HG03342 (cell line): ENCODE measurements at regions not wholly inside any gene's neighbourhood (a gene's known extent, or its start where the extent isn't known, plus 50 kb on each side); places are given as distances from the start of the nearest gene placed in this dataset.
"Not testable (repeated sequence)": the region's sequence is repeated elsewhere in the genome, so short reads cannot be mapped to it uniquely, and the experiment has no call there.

Source experiments
- ATAC-seq: cut with Tn5 transposase; IDR thresholded peaks from one replicate; pipeline ENCODE4 v1.9.1; 2021; ENCODE audit warnings: mild to moderate bottlenecking, moderate library complexity; ENCODE audit not compliant: unreplicated experiment

DNA sequence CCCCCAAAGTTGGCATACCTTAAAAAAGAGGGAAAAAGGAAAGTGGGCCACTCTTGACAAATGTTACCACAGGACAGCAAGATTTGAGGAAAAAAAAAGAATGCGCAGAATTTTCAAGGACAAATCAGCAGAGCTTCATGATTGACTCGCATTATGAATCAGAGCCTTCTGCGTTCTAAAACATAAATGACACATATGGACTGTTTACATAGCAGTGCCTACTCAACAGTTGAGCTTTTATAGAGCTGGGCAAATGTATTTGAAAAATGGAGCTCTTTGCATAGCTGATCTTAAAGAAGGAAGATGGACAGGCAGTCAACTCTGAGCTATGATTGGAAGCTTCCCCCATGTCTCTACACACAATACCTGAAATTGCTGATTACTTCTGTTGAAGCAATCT, 213.2 kb upstream of the NT5E start:
- ATAC-seq: no peak

- not testable (repeated sequence) for ATAC-seq
These were observed 222.5 kb upstream of the NT5E start for GRCh38 chr6:85227345-85227744.

DNA sequence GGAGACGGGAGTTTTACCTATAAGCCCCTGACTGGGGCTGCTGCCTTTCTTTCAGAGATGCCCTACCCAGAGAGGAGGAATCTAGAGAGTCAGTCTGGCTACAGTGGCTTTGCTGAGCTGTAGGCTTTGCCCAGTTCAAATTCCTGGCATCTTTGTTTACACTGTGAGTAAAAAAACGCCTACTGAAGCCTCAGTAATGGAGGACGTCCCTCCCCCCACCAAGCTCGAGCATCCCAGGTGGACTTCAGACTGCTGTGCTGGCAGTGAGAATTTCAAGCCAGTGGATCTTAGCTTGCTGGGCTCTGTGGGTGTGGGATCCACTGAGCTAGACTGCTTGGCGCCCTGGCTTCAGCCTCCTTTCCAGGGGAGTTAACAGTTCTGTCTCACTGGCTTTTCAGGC, 237.1 kb upstream of the NT5E start:
- not testable (repeated sequence) for ATAC-seq

- no peak for ATAC-seq
These were observed 254.6 kb upstream of the NT5E start for GRCh38 chr6:85195243-85195642.

DNA sequence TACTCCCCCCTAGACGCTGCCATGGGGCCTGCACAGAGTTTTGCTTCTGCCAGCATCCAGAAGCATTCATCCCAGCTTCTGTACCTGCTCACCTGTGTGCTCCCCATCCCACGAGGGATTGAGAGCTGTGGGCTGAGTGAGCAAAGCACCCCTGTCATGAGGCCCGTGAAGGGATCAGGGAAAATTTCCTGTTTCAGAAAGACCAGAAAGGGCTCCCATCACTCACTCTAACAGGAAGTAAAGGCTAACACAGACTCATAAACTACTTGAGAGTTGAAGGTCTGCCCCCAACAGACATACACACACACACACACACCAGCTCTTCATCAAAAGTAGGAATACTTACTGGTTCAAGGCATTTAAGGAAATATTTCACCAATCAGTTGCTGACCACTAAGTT, 256.5 kb upstream of the NT5E start:
- ATAC-seq: no peak

DNA sequence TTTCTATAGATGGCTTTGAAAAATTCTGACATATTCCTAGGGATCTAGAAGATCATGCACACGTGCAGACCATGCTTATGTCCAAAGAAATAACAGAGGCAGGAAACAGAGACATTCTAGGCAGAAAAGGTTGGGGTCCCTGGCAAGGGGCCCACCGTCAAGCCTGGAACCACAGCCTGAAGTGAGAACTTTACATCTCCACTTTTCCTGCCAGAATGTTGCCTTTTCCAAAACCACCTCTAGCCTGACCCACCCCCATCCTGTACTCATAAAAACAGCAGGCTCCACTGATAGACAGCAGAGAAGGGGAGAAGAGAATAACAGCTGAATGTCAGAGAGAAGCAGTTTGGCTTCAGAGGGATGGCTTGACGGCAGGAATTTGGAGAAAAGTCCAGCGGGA, 257.3 kb upstream of the NT5E start:
- ATAC-seq: no peak

DNA sequence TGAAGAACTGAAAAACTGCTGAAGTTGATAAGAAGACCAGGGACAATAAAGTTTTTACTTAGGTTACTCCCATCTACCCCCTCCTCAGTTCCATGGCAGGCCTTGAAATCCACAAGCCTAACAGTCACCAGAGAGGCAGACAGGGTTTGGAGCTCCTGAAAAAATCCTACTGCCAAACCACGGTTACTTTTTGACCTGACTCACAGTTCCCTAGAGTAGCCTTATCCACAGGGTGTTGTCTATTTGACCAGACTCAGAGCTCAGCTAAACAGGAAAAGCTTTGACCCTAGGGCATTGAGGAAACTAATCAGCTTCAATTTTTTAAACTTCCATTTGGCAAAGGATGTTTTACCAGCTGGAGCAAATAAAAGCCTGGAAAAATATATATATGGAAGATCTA, 257.7 kb upstream of the NT5E start:
- ATAC-seq: no peak

- no peak for ATAC-seq
These were observed 258.2 kb upstream of the NT5E start for GRCh38 chr6:85191656-85192055.

DNA sequence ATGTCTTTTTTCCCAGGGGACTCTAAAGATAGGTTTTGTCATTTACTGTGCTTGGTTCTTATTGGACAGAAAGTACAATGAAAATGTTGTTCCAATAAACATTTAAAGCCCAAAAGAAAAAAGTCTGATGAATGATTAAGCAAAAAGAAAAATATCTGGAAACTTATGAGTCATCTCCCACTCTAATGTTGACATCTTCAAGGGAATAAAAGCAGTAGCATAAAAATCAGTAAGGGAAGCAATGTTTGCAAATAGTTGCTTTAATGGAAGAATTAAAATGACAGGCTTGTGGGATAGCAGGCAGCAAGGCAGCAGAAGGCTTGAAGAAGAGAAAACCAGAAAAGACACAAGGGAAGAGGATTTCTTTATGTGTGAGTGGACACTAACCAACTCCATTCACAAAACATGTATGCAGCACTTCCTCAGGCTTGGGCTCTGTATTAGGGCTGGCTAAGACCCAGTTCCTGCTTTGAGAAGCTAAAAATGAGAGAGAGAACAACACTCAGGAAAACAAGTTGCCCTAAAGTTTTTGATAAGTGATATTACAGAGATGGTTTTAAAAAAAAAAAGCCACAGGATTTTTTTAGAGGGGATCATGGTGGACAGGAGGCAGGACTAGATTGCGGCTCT, 263.2 kb upstream of the NT5E start:
- no peak for ATAC-seq

GRCh38 chr6:85185977-85186376, 263.9 kb upstream of the NT5E start:
- ATAC-seq: no peak

- ATAC-seq: no peak
These were observed 266.0 kb upstream of the NT5E start for GRCh38 chr6:85183841-85184240.

- ATAC-seq: no peak
These were observed 277.2 kb upstream of the NT5E start for GRCh38 chr6:85172705-85173104.

DNA sequence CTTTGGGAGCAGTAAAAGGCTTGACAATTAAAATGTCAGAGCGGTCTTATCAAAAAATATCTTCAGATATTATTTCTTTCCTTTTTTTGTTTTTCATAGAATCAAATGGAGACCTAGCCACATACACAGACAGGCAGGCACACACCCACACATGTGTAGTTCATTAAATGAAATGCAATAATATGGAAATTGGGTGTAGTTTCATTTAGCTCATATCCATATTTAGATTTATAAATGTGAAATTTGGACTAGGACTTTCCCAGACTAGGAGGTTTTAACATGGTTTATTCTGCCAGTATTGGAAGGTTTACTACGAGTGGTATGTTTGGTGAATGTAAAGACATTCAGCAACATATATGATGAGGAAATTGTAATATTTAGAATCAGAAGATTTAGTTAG, 277.7 kb upstream of the NT5E start:
- no peak for ATAC-seq

DNA sequence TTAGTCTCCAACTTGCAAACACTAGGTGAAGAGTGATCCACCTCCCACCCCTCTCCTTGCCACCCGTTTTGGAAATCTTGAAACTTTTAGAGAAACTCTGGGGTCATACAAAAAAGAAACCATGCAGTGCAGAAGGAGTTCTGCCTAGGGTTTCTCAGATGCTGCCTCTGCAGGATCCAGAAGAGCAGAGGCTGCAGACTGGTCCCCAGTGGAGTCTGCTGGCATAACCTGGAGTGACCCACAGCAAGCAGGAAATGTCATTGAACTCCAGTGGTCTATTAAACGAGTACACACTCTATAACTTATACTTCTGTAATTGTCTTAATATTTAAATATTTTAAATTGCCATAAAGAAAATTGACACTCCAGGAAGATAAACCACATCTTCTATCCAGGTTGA, 280.7 kb upstream of the NT5E start:
- ATAC-seq: no peak

GRCh38 chr6:85168146-85168545, 281.7 kb upstream of the NT5E start:
- no peak for ATAC-seq

DNA sequence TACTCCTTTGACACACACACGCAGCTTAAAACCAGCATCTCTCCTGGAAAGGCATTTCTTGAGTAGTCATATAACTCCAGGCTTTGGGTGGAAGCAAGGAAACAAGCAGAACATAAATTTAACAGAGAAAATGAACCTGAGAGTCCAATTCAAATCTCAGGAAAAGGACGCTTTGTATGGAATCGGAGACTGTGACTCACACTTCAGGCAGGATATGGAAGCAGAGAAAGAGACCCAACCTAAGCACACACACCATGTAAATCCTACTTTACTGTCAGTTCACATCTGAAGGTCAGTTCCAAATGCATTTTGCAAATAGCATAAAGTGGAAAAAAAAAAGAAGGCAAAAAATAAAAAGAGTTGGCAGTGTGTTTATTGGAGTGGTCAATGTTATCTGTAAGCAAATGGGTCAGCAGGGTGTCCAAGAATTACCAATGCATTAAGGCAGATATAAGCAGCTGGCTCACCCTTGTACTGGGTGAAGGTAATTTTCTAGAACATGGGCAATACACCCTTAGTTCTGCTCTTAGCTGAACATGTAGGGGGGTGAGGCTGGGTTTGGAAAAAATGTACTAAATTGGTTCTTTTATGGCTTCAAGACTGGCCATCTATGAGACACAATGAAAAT, 283.7 kb upstream of the NT5E start:
- no peak for ATAC-seq

- no peak for ATAC-seq
These were observed 286.5 kb upstream of the NT5E start for GRCh38 chr6:85163156-85164080.

GRCh38 chr6:85157311-85157710, 292.6 kb upstream of the NT5E start:
- no peak for ATAC-seq

- ATAC-seq: no peak
These were observed 306.2 kb upstream of the NT5E start for GRCh38 chr6:85143676-85144075.

- ATAC-seq: no peak
These were observed 312.0 kb upstream of the NT5E start for GRCh38 chr6:85137865-85138264.

DNA sequence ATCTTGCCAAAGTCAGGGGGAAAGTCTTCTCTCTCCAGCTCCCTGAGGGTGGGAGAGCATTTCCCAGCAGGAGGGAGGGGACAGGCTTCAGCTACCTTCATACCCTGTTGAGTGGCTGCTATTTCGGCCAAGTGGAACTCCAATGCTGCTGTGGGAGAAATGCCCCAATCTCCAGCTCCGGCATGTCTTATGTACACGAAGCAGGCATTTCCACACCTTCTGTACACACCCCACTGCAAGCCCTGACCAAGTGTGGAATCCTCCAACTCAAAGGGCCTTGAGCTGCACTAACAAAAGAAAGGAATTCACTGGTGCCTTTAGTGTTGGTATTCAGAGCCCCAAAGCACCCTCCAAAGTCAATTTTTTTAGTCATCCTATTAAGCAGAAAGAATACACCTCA, 313.6 kb upstream of the NT5E start:
- no peak for ATAC-seq
